GM12865 (cell line): ENCODE measurements at regions not wholly inside any gene's neighbourhood (a gene's known extent, or its start where the extent isn't known, plus 50 kb on each side); places are given as distances from the start of the nearest gene placed in this dataset.

ENCODE experiments used
- DNase-seq: peaks from one replicate; pipeline ENCODE4 v3.0.0; 2010; ENCODE audit warnings: low read depth
- H3K4me3 ChIP-seq: 2 replicates; pipeline ENCODE4 v1.5.1; 2011; ENCODE audit warnings: mild to moderate bottlenecking, low read depth, low read length, control low read depth
- TF ChIP-seq, protein P1 (sequence below): IDR thresholded peaks from 2 replicates; pipeline ENCODE4 v1.5.1; 2011; ENCODE audit warnings: low read length, control low read depth, low read depth, inconsistent platforms; ENCODE audit not compliant: insufficient read depth; ENCODE audit errors: missing control alignments

DNA sequence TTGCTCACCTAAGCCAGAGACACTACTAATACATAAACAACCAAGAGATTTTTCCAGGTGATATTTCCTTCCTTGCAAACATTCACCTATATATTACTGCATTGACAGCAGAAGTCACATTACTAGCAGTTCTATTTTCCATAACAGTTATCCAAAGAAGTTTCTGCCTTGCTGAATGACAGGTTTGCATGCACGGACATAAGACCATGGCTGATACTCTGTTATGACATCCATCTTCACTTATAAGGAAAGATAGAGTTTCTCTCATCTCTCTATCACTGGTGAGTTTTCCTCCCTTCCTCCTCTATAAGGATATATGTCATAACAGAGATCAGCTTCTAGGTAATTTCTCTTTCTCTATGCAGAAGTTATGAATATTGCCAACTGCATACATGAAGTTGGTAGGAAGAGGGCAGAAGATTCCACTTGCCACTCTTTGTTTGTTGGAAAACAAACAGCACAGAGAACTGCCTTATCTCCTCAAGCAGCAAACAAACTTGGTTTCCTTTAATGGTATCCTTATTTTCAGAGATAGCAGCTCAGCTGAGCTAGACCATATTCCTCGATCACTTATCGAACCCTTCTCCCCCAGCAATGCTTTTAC lies 557.0 kb downstream of the VRK1 start:
- DNase-seq, result no peak
- no peak overlapping the region for H3K4me3 ChIP-seq
- TF ChIP-seq, protein P1, sequence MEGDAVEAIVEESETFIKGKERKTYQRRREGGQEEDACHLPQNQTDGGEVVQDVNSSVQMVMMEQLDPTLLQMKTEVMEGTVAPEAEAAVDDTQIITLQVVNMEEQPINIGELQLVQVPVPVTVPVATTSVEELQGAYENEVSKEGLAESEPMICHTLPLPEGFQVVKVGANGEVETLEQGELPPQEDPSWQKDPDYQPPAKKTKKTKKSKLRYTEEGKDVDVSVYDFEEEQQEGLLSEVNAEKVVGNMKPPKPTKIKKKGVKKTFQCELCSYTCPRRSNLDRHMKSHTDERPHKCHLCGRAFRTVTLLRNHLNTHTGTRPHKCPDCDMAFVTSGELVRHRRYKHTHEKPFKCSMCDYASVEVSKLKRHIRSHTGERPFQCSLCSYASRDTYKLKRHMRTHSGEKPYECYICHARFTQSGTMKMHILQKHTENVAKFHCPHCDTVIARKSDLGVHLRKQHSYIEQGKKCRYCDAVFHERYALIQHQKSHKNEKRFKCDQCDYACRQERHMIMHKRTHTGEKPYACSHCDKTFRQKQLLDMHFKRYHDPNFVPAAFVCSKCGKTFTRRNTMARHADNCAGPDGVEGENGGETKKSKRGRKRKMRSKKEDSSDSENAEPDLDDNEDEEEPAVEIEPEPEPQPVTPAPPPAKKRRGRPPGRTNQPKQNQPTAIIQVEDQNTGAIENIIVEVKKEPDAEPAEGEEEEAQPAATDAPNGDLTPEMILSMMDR, result no peak

DNA sequence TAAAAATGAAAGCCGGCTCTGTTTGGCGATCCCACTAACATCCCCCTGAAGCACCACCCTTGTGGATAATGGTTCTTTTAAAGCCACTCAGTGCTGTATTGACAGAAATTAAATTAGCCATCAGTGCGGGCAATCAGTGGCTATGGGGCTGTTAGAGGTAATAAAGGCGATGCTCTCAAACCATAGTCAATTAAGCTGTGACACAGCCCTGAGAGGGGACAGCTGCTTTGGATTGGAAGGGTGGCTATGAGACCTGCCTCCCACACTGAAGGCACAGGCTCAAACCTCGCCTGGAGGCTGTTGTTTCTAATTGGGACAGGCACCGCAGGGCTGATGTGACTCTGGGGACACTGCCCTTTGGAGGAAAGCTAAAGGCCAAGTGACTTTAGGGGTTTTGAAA lies 562.2 kb downstream of the VRK1 start:
- DNase-seq, result no peak
- TF ChIP-seq, protein P1, result no peak

DNA sequence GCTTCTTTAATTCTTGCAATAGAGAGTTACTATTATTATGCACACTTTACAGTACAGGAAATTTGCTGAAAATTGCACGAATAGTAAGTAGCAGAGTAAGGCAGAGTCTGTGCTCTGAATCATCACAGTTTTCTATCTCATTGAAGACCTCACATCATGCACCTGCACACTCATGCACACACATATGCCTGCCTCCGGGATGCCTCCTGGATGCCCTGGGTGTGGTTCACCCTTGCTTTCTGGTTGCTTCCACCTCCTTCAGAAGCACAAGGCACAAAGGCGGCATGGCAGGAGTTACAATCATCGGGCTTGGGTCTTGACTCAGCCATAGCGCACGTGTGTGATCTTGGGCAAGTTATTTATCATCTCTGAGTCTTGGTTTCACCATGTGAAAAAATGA lies 564.0 kb downstream of the VRK1 start:
- TF ChIP-seq, protein P1, result no peak
- no peak overlapping the region for H3K4me3 ChIP-seq
- DNase-seq, result no peak

More for the DNA sequence above, 562.2 kb downstream of the VRK1 start:
- peak overlapping the region; percentile 15 for H3K4me3 ChIP-seq

DNA sequence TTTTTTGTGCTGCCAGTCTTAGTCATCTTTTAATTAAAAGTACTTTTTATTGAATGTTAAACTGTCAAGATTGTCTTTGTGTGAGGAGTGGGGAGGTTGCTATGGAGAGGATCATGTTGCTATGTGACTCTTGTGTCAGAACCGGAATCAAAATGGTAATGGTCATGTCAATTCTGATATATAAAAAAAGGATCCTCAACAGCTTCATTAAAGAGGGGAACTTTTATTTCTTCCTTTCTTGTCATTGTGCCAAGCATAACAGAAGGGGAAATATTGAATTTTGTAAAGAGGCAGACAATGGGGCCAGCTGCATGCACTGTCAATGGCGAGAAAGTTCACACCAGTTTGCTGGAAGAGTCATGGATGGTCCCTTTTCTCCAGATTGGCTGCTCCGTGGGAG lies 564.8 kb downstream of the VRK1 start:
- H3K4me3 ChIP-seq, result no peak overlapping the region
- no peak for DNase-seq
- TF ChIP-seq, protein P1, result no peak

DNA sequence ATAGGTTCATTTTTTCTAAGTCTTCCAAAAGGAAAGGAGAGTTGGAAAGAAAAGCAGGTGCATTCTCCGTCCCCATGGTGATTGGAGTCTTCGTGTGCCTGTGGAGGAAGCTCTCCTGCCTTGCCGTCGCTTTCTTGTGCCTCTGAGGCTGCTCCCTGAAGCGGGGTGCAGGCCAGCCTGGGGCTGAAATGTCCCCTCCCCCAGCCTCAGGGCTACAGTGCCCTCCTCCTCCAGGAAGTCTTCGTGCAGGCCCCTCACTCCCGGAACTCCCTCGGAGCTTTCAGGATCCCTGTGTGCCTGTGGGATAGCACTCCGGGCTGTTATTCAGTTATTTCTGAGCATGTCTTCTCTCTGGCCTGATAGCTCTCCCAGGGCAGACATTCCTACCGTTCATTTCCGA lies 569.2 kb downstream of the VRK1 start:
- no peak overlapping the region for H3K4me3 ChIP-seq
- DNase-seq, result no peak
- TF ChIP-seq, protein P1, result no peak

DNA sequence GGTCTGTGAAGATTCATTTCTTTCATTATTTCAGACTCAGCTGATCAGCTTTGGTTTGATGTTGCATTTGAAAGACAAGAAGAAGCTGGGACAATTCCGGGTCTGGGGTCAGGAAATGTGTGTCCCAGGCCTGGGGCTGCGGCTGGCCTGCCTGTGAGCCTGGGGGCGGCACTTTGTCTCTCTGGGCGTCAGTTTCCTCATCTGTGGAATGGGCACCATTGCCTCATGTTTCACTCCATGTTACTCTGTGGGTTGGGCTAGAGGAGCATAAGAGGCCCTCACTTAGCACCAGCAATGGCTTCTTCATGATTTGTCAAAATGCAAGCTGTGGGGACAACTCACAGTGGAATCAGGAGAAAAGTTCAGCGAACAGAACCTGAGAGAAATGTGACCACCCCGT lies 570.1 kb downstream of the VRK1 start:
- no peak for DNase-seq
- TF ChIP-seq, protein P1, result no peak
- H3K4me3 ChIP-seq, result no peak overlapping the region

DNA sequence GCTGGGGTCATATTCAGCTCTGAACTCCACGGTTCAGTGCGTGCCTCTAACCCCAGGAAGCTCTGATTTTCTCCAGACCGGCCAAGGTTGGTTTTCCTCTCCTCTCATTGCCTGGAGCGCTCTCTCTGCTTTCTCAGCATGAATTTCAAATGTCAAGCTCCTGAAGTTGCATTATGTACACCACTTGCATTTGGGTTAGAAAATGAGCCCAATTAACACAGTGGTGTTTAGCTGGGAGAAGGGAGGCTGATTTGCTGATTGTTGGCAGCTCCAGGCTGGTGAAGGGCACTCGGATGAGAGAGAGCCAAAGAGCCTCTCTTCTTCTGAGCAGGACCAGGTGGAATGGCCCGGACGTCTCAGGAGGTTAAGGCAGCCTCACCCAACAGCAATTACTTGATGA lies 570.9 kb downstream of the VRK1 start:
- TF ChIP-seq, protein P1, result no peak
- DNase-seq, result no peak
- H3K4me3 ChIP-seq, result no peak overlapping the region
